Caki2 (cell line): ENCODE measurements at regions not wholly inside any gene's neighbourhood (a gene's known extent, or its start where the extent isn't known, plus 50 kb on each side); places are given as distances from the start of the nearest gene placed in this dataset.
"Not testable (repeated sequence)": the region's sequence is repeated elsewhere in the genome, so short reads cannot be mapped to it uniquely, and the experiment has no call there.

Experiments
- DNase-seq: peaks from one replicate; pipeline ENCODE4 v3.0.0-alpha.2; 2015; ENCODE audit warnings: low read depth
- in situ Hi-C: cut with HindIII; loops from 2 replicates; pipeline ENCODE4 v1.10.0; 2016; ENCODE audit warnings: low sequenced_read_pairs, low pct_unique_long_range_greater_than_20kb, mixed read lengths

GRCh38 chr9:11542781-11543180, 930.0 kb upstream of the PTPRD start:
- no peak for DNase-seq
- in situ Hi-C loops, result no loop called here

- in situ Hi-C loops, result no loop called here
- DNase-seq, result no peak
These were observed 933.4 kb upstream of the PTPRD start for GRCh38 chr9:11546231-11546630.

GRCh38 chr9:11549311-11549794, 936.6 kb upstream of the PTPRD start:
- DNase-seq, result no peak
- in situ Hi-C loops, result no loop called here

- DNase-seq, result no peak
- in situ Hi-C loops, result no loop called here
These were observed 938.3 kb upstream of the PTPRD start for GRCh38 chr9:11551106-11551505.

GRCh38 chr9:11558043-11558442, 945.2 kb upstream of the PTPRD start:
- in situ Hi-C loops, result no loop called here
- DNase-seq, result no peak

- no peak for DNase-seq
- in situ Hi-C loops, result no loop called here
These were observed 946.4 kb upstream of the PTPRD start for GRCh38 chr9:11559001-11559776.

GRCh38 chr9:11577522-11577921, 964.7 kb upstream of the PTPRD start:
- in situ Hi-C loops, result no loop called here

GRCh38 chr9:11595756-11596155, 983.0 kb upstream of the PTPRD start:
- in situ Hi-C loops, result no loop called here

More at GRCh38 chr9:11577522-11577921, 964.7 kb upstream of the PTPRD start:
- no peak for DNase-seq

GRCh38 chr9:11618241-11618805, 1005.5 kb upstream of the PTPRD start:
- in situ Hi-C loops, result no loop called here
- no peak for DNase-seq

More at GRCh38 chr9:11595756-11596155, 983.0 kb upstream of the PTPRD start:
- DNase-seq, result no peak

GRCh38 chr9:11632691-11633090, 1019.9 kb upstream of the PTPRD start:
- in situ Hi-C loops, result no loop called here
- DNase-seq, result no peak

GRCh38 chr9:11646831-11647230, 1034.0 kb upstream of the PTPRD start:
- DNase-seq, result no peak
- in situ Hi-C loops, result no loop called here

- in situ Hi-C loops, result no loop called here
- DNase-seq, result no peak
These were observed 1039.3 kb upstream of the TYRP1 start for GRCh38 chr9:11653867-11654266.

- in situ Hi-C loops, result no loop called here
- no peak for DNase-seq
These were observed 1029.3 kb upstream of the TYRP1 start for GRCh38 chr9:11663913-11664312.

- DNase-seq, result no peak
- in situ Hi-C loops, result no loop called here
These were observed 1016.4 kb upstream of the TYRP1 start for GRCh38 chr9:11676821-11677220.

- in situ Hi-C loops, result no loop called here
- DNase-seq, result no peak
These were observed 1006.5 kb upstream of the TYRP1 start for GRCh38 chr9:11686733-11687132.

- in situ Hi-C loops, result no loop called here
- no peak for DNase-seq
These were observed 996.1 kb upstream of the TYRP1 start for GRCh38 chr9:11697126-11697525.

- in situ Hi-C loops, result no loop called here
- no peak for DNase-seq
These were observed 991.5 kb upstream of the TYRP1 start for GRCh38 chr9:11701706-11702105.

- DNase-seq, result no peak
- in situ Hi-C loops, result no loop called here
These were observed 990.6 kb upstream of the TYRP1 start for GRCh38 chr9:11702548-11702947.

- in situ Hi-C loops, DNase-seq: not testable (repeated sequence)
These were observed 989.0 kb upstream of the TYRP1 start for GRCh38 chr9:11704198-11704597.

- DNase-seq, result no peak
- in situ Hi-C loops, result no loop called here
These were observed 984.3 kb upstream of the TYRP1 start for GRCh38 chr9:11708899-11709298.
